Endothelial cell of umbilical vein (primary cell): ENCODE measurements at regions not wholly inside any gene's neighbourhood (a gene's known extent, or its start where the extent isn't known, plus 50 kb on each side); places are given as distances from the start of the nearest gene placed in this dataset.

Experiments used
- EZH2 ChIP-seq: IDR thresholded peaks from 2 replicates; pipeline ENCODE4 v1.6.1; 2012; ENCODE audit warnings: borderline replicate concordance, low read depth, mild to moderate bottlenecking, moderate library complexity, low read length, inconsistent platforms; ENCODE audit not compliant: severe bottlenecking
- FOS ChIP-seq: IDR thresholded peaks from 2 replicates; pipeline ENCODE4 v1.6.1; 2011; ENCODE audit warnings: mild to moderate bottlenecking, low read length, moderate library complexity, borderline replicate concordance; ENCODE audit not compliant: insufficient read depth
- GATA2 ChIP-seq: IDR thresholded peaks from 2 replicates; pipeline ENCODE4 v1.7.0; 2011; ENCODE audit warnings: low read depth, mild to moderate bottlenecking, moderate library complexity, mixed read lengths, low read length; ENCODE audit not compliant: insufficient read length, insufficient read depth
- JUN ChIP-seq: IDR thresholded peaks from 2 replicates; pipeline ENCODE4 v1.6.1; 2011; ENCODE audit warnings: borderline replicate concordance, low read depth; ENCODE audit not compliant: insufficient read length, insufficient read depth
- MYC ChIP-seq: IDR thresholded peaks from one replicate; pipeline ENCODE4 v1.6.1; 2011; ENCODE audit warnings: mild to moderate bottlenecking, low read depth, low read length
- POLR2A ChIP-seq: IDR thresholded peaks from 2 replicates; pipeline ENCODE4 v1.6.1; 2012; ENCODE audit warnings: low read depth, mild to moderate bottlenecking, control low read depth, low read length
- POLR2AphosphoS5 ChIP-seq: IDR thresholded peaks from 2 replicates; pipeline ENCODE4 v1.6.1; 2012; ENCODE audit warnings: low read depth, mild to moderate bottlenecking, control low read depth, low read length, moderate library complexity; ENCODE audit not compliant: insufficient read depth
- TF ChIP-seq, protein P1 (sequence below), 2 donors: IDR thresholded peaks; 1 replicate in 1 of 2; 2 replicates in 1 of 2; pipeline ENCODE4 v1.5.1; 2011; ENCODE audit warnings: low read length in 2 of 2, mild to moderate bottlenecking in 2 of 2, moderate library complexity in 2 of 2, control low read depth in 1 of 2, inconsistent platforms in 1 of 2, low read depth in 1 of 2; ENCODE audit not compliant: insufficient read depth in 1 of 2; ENCODE audit errors: extremely low read depth in 1 of 2
- TF ChIP-seq, protein P2 (sequence below): IDR thresholded peaks from 2 replicates; pipeline ENCODE4 v1.6.1; 2011; ENCODE audit not compliant: insufficient read depth, insufficient read length

DNA sequence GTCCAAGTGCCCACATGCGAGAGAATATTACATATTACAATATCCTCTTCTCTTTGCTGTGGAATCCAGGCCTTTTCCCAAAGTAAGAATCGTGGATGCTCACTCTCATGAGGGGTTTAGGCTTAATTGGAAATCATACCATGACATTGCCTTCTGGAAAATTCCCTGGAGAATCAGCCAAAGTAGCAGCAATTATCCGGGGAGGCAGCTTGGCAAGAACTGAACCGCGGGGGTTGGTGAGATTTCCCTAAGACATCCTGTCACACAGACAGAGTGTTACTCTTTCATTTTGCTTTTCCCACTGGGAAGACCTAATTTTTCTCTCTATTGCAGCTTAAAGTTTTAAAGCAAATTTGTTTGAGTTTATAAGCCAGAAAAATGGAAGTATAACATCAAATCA is 463.6 kb upstream of the DPP6 start:
- TF ChIP-seq POLR2A (no peak), EZH2 (no peak), FOS (no peak), POLR2AphosphoS5 (no peak), MYC (no peak), GATA2 (no peak), JUN (no peak)
- TF ChIP-seq, protein P1, sequence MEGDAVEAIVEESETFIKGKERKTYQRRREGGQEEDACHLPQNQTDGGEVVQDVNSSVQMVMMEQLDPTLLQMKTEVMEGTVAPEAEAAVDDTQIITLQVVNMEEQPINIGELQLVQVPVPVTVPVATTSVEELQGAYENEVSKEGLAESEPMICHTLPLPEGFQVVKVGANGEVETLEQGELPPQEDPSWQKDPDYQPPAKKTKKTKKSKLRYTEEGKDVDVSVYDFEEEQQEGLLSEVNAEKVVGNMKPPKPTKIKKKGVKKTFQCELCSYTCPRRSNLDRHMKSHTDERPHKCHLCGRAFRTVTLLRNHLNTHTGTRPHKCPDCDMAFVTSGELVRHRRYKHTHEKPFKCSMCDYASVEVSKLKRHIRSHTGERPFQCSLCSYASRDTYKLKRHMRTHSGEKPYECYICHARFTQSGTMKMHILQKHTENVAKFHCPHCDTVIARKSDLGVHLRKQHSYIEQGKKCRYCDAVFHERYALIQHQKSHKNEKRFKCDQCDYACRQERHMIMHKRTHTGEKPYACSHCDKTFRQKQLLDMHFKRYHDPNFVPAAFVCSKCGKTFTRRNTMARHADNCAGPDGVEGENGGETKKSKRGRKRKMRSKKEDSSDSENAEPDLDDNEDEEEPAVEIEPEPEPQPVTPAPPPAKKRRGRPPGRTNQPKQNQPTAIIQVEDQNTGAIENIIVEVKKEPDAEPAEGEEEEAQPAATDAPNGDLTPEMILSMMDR (IDR thresholded peaks at IDR 0.05; ENCODE audit: extremely low read depth in 1 of 2, insufficient read depth in 1 of 2, low read depth in 1 of 2, low read length in 2 of 2): no peak
- TF ChIP-seq, protein P2, sequence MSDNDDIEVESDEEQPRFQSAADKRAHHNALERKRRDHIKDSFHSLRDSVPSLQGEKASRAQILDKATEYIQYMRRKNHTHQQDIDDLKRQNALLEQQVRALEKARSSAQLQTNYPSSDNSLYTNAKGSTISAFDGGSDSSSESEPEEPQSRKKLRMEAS: no peak
